ENCODE measurements at regions not wholly inside any gene's neighbourhood (a gene's known extent, or its start where the extent isn't known, plus 50 kb on each side); places are given as distances from the start of the nearest gene placed in this dataset.
A peak's percentile ranks its signal among the peaks of the same experiment; 100 is the strongest.
"Not testable (repeated sequence)": the region's sequence is repeated elsewhere in the genome, so short reads cannot be mapped to it uniquely, and the experiment has no call there.

DNA sequence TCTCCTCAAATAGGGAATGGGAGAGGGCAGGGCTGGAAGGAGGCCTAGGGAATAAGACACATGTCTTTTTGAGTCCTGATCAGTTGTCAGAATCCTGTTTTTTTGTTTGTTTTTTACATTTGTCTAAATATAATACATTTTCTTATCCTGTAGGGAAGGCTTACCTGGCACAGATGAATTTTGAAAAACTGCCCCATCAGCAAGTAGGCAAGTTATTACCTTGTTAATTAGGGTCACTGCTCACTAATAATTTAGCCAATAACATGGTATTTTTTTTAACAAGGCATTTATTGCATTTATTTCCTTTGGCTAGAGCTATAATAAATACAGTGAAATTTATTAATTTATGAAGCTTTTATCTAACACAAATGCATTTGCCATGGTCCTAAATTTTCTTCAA lies 423.2 kb upstream of the ONECUT1 start:
- no peak for DNase-seq (ENCODE audit: low spot score)

DNA sequence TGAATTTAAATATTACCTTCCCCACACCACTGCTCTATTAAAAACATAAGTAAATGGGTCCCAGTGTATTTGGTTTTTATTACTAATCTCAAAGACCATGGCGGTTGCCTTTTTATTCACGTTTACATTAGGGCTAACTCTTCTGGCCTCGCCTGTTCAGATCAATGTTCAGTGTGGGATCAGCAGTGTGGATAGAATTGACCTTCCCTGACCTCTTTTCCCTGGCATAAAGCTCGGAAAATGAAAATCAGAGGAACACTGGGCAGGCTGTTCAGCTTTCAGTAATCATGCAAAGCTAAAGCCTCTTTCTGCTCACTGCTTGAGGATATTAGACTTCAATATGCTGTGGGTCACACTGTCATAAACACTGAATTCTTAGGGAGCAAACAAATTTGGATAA lies 422.6 kb upstream of the ONECUT1 start:
- no peak for DNase-seq (ENCODE audit: low spot score)

DNA sequence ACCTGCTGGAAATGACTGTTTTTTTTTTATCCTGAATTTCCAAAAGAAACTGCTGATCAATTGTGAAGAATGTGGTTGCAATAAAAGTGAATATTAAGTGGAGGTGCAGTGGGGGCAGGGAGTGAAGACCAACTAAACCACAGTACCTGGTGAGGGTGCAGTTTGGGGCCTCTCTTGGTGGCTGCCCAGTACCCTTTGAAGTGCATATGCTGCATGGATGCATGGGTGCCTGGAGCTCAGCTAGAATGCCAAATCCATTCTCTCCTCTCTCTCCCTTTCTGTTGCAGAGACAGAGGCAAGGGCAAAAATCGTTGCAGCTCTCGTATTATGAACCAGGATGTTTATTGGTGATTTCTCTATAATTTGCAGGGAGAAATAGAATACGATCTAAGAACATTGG lies 420.5 kb upstream of the ONECUT1 start:
- DNase-seq (ENCODE audit: low spot score): no peak

DNA sequence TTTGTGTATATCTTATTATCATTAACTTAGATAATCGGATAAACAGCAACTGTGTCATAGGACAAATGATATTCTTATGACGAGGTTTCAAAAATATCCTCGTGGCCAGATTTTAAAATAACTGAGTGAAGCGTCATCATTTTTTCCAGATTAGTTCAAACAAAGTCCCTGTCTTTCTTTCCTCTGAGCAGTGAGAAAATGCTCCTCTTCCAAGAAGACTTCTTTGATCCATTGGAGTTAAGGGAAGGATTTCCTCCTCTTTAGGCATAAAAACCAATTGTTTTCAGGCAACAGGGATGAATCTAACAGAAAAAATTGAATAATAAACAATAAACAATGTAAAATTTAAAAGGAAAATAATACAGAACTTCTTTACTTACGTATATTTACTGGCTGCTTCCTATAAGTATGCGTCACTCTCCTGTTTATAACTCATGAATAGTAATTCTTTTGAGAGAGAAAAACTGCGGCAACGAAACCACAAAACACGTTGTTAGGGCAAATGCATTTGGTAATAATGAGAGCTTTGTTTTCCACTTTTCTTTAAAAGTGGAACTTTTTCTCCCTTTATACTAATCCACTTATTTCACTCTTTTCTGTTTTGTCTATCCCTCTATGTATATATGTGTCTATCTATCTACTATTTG lies 419.4 kb upstream of the ONECUT1 start:
- DNase-seq (ENCODE audit: low spot score): no peak

DNA sequence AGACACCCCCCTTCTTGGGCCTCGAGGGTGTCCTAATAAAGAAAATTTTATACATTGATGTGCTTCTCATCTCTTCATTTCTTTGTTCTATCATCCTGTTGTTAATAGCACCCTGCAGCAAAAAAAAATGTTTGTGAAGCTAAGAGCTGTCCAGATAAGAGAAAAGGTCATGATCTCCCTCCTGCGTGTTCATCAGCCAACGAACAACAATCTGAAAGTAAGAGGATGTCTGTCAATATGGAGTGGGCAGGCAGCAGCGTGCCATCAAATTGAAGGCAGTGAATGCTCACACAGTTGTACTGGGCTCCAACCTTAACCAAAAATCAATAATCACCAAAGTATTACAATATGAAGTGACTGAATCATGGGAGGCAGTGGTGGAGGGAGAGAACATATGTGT lies 418.6 kb upstream of the ONECUT1 start:
- DNase-seq (ENCODE audit: low spot score): no peak

DNA sequence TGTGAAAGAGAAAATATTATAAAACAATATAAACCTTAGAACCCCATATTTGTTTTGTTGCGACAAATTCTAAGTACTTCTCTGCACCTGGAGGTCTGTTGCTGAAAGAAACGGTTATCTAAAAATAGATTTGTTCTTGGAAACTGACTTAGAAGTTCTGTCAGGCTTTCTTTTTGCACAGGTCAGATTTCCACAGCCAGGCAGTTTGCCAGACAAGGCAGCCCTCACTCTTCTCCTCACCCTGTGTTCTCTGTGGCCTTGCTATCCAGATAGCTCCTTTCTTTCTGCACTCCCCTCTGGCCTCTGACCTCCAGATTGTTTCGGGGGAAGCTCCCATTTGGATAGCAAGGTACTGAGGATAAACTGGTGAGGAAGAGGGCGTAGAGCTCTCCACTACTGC lies 413.3 kb upstream of the ONECUT1 start:
- no peak for DNase-seq (ENCODE audit: low spot score)

DNA sequence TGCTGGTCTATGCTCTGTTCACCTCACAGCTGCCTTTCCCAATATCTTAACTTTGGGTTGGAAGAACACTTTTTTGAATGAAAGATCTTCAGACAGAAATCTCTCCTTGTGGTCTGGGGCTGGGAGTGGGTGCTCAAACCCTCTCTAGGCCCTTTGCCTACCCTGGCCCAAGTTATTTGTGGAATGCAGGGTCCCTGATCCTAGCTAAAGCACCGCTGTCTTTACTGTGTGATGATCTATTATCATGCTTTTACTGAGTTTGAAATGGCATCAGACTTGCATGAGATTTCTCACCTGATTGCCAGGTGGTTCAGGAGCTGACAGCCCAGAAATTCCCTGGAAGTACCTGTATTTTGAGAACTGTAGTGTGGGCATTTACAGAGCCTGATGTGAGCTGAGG lies 412.7 kb upstream of the ONECUT1 start:
- DNase-seq (ENCODE audit: low spot score): no peak

DNA sequence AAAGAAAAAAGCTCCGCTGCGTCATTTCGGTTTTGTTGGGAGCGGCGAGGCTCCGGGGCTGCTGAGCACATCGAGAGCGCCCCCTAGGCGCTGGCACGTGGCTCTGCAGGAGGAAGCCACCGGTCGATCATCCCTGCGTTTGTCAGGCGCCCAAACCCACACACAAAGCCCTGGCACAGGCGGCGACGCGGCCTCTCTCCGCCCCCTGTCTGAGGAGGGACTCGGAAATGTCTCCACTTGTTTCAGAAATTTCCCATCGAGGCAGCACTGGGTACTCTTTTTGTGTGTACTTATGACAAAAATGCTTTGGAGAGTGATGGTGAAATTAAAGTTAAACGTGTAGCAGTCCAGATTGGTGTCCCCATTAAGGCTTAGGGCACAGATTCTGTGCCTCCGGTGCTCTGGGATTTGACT lies 407.3 kb upstream of the ONECUT1 start:
- peak; percentile 90 for DNase-seq (ENCODE audit: low spot score)

DNA sequence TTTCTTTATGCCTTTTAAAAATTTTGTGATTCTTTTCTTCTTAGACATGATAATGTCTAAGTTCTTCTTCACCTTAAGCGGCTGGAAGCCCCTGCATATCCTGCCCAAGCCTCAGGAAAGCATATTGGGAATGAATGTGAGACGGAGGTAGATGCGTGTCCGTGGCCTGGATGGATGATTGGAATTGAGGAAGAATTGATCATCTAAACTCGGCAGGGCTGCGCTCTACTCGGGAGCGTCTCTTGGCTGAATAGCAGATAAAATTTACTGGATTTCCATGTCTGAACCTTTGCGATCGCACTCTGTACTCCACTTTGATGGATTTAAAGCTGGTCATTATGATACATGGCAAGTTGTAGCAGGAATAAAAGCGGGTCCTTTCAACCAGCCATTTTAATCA lies 406.7 kb upstream of the ONECUT1 start:
- DNase-seq (ENCODE audit: low spot score): no peak

DNA sequence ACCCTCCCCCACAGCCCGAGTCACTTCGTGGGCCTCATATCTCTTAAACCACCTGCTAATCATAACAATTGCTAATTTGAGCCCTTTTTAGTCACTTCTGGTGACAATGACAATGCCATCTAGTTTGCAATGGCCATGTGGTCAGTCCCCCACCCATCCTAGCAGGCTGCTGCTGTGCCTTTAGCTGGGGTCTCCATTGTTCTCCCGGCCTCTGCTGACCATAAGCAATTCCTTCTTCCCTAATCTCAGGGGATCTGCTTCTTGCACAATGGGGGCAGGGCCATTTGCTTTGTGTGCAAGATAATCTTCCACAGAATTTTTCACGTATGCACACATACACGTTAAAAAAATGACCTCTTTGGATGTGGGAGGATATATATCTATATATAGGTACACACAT lies 406.1 kb upstream of the ONECUT1 start:
- no peak for DNase-seq (ENCODE audit: low spot score)

DNA sequence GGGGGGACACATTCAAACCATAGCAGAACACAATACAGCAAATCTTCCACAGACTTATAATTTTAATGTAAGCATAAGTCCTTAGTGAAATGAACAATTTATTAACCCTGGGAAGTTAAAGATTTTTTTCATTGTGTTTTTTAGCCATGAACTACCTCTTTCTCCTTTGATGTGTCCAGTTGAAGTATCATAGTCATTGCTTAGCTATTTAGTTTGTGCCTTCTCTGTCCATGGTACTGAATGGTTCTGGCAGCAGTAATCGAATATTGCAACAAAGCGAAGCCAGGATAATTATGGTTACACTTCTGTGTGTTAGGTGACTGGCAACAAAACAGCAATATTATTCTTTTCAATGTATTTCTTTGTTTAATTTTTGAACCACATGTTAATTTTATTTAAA lies 403.0 kb upstream of the ONECUT1 start:
- no peak for DNase-seq (ENCODE audit: low spot score)

DNA sequence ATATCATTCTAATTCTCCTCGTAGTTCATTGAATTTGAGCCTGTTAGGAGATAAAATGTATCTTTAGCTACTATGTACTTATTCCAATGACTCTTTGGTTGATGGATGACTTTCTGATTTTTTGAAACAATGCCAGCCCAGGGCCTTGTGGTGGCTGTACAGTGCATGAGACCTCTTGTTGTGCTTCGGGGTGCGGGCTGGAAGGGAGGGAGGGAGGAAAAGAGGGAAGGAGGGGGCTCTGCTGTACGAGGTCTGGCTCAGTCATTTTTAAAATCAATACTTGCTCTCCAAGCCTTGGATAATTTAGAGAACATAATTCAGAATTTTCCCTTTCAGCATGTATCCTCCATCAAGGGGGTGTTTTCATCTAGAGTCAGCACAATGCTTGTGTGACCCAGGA lies 399.7 kb upstream of the ONECUT1 start:
- no peak for DNase-seq (ENCODE audit: low spot score)

DNA sequence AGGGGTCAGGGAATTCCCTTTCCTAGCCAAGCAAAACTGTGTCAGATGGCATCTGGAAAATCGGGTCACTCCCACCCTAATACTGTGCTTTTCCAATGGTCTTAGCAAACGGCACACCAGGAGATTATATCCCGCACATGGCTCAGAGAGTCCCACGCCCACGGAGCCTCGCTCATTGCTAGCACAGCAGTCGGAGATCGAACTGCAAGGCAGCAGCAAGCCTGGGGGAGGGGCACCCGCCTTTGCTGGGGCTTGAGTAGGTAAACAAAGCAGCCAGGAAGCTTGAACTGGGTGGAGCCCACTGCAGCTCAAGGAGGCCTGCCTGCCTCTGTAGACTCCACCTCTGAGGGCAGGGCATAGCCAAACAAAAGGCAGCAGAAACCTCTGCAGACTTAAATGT lies 393.3 kb upstream of the ONECUT1 start:
- DNase-seq (ENCODE audit: low spot score): not testable (repeated sequence)

DNA sequence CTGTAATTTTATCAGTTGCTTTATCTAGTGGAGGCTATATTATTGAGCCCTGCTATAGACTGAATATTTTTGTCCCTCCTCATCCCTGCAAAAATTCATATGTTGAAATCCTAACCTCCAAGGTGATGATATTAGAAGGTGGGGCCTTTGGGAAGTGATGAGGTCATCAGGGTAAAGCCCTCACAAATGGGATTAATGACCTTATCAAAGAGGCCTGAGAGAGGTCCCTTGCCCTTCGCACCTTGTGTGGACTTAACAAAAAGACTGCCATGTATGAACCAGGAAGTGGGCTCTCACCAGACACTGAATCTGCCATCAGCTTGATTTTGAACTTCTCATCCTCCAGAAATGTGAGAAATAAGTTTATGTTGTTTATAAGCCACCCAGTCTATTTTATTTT lies 381.4 kb upstream of the ONECUT1 start:
- no peak for DNase-seq (ENCODE audit: low spot score)

DNA sequence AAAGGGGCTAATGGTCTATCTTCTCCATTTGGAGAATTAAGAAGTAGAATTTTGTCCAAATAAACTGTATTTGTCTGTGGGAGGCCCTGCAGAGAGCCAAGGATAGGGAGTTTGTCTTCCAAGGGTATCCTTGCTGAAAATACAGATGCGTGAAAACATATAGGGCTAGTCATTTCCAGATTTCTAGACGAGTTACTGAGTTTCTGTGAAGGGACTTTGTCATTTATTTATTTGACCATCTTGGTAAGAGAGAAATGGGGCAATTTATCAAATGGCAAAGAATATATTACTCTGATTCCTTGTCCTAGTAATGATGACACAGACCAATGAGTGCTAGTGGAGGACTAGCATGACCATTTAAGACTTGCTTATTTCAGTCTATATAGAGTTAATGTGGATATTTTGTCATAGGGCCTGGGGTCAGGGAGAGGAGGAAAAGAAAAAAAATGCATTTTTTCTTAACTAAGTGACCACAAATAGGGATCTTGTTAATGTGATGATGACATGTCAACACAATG lies 376.6 kb upstream of the ONECUT1 start:
- DNase-seq (ENCODE audit: low spot score): no peak

DNA sequence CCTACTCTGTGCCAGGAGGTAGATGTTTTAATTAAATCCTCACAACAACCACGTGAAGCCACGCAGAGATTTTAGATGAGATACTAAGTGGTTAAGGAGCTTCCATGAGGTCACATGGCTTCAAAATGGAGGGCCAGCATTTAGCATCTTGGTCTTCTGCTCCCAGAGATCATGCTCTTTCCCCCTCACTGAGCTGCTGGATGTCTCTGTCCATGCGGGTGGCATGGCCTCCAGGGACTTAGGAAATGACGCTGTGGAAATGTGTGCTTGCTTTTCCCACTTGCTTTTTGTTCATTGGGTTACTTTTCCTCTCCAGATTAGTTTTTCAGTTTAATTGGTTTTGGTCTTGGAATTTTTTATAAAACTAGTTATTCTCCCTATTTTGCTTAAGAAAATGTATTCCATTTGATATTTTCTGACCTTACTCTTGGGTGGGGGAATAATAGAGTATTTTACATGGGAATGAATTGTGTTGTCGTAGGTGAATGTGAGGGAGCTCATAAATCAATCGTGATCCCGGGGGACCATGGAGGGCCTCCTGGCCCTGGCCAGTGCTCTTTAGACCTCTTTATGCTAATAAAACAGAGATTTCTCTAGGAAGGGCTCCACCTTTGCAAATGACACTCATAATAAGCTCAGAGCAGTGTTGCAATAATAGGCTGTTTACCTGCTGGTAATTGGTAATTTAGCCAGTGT lies 376.0 kb upstream of the ONECUT1 start:
- DNase-seq (ENCODE audit: low spot score): no peak

DNA sequence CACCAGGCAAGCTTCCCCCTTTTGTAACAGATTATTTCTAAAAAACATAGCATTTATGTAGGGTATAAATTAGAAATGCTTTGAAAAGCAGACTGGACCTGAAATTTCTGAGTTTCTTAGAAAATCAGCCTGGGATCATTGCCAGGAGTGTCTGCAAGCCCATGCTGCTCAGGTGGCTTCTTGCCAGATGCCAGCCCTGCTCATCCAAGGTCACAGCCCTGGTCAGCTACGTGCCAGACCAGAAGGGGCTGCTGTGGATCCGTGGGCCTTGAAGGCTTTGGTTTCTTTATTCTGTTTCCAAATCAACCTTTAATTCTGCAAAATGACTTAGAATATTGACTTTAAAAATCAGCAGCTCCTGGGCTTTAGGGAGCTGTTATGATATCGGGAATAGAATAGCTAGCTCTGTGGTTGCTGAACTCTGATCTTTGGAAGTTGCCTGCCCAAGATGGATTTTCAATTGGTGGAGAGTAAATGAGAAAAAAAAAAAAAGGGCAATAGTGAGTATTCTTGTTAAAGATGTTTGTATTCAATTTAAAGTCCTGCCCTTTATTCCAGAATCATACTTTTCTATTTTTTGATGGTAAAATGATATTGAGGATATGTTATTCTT lies 370.1 kb upstream of the ONECUT1 start:
- DNase-seq (ENCODE audit: low spot score): no peak

DNA sequence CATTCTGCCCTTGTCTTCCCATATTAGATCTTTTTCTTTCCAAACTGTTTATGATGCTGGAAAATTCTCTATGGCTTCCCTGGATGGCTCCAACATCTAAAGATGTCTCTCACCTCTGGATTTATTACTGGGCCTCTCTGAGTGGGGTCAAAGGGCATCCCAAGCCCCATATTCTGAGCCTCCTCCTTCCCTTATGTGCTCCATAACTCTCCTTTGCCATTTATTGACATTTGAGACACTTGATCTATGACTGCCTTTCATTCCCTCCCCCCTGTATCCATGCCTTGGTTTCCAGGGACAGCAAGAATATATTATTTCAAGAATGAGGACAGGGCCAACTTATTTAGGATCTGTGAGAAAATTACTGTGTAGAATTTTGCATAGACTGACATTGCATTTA lies 369.3 kb upstream of the ONECUT1 start:
- DNase-seq (ENCODE audit: low spot score): no peak

DNA sequence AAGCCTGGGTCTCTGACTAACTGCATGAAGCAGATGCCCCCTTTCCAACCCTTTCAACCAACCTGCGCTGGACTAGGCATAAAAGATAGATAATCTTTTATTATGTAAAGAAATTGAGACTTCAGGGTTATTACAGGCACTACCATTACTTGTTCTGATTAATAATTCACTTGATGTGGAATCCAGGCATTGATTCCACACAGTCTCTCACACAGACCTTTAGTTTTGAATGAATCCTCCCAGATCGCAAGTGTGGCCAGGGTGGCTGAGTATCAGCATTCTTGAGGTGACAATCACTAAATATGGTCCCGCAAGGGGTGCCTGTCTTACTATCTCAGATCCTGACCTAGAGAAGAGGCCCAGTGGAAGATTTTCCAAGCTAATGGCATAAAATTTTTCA lies 368.9 kb upstream of the ONECUT1 start:
- no peak for DNase-seq (ENCODE audit: low spot score)

DNA sequence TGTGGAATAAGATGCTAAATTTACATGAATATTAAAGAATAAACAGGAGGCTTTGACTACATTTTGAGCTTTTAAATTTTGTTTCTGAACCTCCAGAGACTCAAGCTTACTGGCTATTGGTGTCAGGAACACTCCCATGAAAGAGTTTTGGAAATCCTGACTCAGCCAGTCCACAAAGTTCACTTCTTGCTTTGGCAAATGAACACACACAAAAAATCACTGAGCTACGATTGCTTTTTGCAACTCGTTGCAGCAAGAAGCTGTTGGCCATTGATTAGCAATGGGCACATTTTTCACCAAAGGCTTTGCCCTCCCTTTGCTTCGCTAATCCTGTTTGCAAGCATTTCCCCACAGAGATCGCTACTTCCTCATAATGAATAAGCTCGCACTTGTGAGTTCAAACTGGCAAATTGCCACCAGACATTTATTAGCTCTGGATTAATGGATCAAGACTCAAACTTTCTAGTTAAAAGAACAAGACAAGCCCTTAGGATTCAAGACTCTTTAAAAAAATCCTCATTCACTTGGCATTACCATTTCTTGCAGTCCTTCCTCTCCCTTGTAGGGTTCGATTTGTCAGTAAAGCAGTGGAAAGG lies 343.2 kb upstream of the ONECUT1 start:
- DNase-seq (ENCODE audit: low spot score): no peak

DNA sequence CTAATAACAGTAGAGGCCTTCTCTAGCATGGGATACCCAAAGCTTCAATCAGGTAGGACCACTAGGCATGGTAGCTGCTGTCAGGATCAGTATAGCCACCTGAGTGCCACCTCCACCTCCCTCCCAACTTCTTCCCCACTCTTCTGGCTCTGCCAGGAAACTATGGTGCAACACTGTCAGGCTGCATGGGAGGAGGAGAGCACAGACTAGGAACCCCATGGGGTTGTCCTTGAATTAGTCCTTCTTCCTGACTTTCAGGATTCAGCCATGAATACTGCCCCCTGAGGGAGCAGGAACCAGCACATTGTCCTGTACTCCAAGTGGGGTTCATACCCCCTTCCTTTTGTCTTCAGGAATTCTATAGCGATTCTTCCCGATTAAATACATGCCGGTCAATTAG lies 340.8 kb upstream of the ONECUT1 start:
- DNase-seq (ENCODE audit: low spot score): no peak

DNA sequence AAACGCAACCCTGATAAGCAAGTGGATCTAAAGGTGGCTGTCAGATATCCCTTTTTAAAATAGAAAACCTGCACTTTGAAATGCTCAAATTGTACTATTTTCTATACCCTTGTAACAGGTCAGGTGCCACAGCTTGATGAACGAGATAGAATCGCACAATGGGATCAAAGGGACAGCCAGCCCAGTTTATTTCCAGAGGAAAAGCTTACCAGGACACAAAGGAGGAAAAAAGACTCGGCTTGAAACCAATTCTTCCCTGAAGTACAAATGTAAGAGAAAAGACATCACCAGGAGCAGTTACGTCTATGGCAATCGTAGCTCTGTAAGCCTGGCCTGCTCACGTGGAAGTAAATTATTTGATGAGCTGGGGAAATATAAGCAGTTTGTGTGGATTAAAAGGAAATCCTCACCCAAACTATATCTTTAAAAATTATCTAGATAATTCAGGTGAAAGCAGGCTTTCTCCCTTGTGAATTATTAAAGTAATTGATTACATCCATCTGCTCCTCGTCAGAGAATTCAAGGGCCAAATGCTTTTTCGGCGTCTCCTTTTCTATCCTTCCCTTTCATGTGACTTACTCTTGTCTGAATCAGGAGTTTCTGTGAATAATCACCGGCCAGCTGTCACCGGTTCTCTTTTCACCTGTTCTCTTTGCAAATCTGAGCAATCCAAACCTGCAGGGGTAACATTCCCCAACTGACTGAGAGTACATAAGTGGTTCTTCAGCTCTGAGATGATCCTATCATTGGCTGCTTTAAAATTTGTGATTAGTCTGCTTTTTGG lies 339.2 kb upstream of the ONECUT1 start:
- no peak for DNase-seq (ENCODE audit: low spot score)
